CD14-positive monocyte (primary cell): ENCODE measurements at regions not wholly inside any gene's neighbourhood (a gene's known extent, or its start where the extent isn't known, plus 50 kb on each side); places are given as distances from the start of the nearest gene placed in this dataset.

Source experiments
- DNase-seq, 3 donors: peaks; one replicate each; pipeline ENCODE4 v3.0.0-alpha.2; 2011 to 2022
- H2AFZ ChIP-seq: 2 replicates; pipeline ENCODE4 v1.6.0; 2012; ENCODE audit warnings: mild to moderate bottlenecking, low read depth, low read length, inconsistent platforms; ENCODE audit not compliant: insufficient read depth, poor library complexity, severe bottlenecking
- H3K27ac ChIP-seq, 2 donors: 1 replicate in 1 of 2; 2 replicates in 1 of 2; pipeline ENCODE4 v1.5.1; 2012 to 2013; ENCODE audit warnings: low read length in 2 of 2, control low read depth in 1 of 2, inconsistent platforms in 1 of 2, low read depth in 1 of 2, mild to moderate bottlenecking in 1 of 2
- H3K27me3 ChIP-seq, 2 donors: one replicate each; pipeline versions ENCODE4 v1.6.0 to v1.6.1; 2011 to 2013; ENCODE audit warnings: low read length in 2 of 2; ENCODE audit not compliant: control insufficient read depth in 2 of 2, insufficient read depth in 2 of 2
- H3K36me3 ChIP-seq, 2 donors: replicated peaks in 1 of 2; 1 replicate in 1 of 2; 2 replicates in 1 of 2; pipeline versions ENCODE4 v1.5.1 to v1.6.1; 2012 to 2013; ENCODE audit warnings: low read length in 2 of 2, control low read depth in 1 of 2, inconsistent platforms in 1 of 2, mild to moderate bottlenecking in 1 of 2; ENCODE audit not compliant: insufficient read depth in 2 of 2, control insufficient read depth in 1 of 2
- H3K4me1 ChIP-seq, 2 donors: 1 replicate in 1 of 2; 2 replicates in 1 of 2; pipeline versions ENCODE4 v1.5.1 to v1.6.1; 2012 to 2013; ENCODE audit warnings: low read length in 2 of 2, control low read depth in 1 of 2, inconsistent platforms in 1 of 2, mild to moderate bottlenecking in 1 of 2, moderate library complexity in 1 of 2; ENCODE audit not compliant: insufficient read depth in 2 of 2, control insufficient read depth in 1 of 2
- H3K4me2 ChIP-seq: replicated peaks from 2 replicates; pipeline ENCODE3; 2012; ENCODE audit warnings: low read length, moderate library complexity, mild to moderate bottlenecking; ENCODE audit not compliant: poor library complexity, severe bottlenecking; ENCODE audit errors: extremely low read depth
- H3K4me3 ChIP-seq, 3 experiments: fragments of 200-600 bp in 1 of 3; sonication (generic) in 1 of 3; replicated peaks in 1 of 3; 1 replicate in 2 of 3; 2 replicates in 1 of 3; pipeline ENCODE4 v1.5.1; 2011 to 2013; ENCODE audit warnings: low read length in 3 of 3, mild to moderate bottlenecking in 3 of 3, control low read depth in 2 of 3, low read depth in 2 of 3, inconsistent platforms in 1 of 3, moderate library complexity in 1 of 3
- H3K79me2 ChIP-seq: 2 replicates; pipeline ENCODE4 v1.6.0; 2012; ENCODE audit warnings: mild to moderate bottlenecking, control low read depth, inconsistent platforms, low read length, moderate library complexity; ENCODE audit not compliant: insufficient read depth
- H3K9ac ChIP-seq: 2 replicates; pipeline ENCODE4 v1.6.0; 2017; ENCODE audit warnings: low read length, mild to moderate bottlenecking; ENCODE audit not compliant: insufficient read depth, poor library complexity, severe bottlenecking
- H3K9me3 ChIP-seq, 2 donors: replicated peaks in 1 of 2; 1 replicate in 1 of 2; 2 replicates in 1 of 2; pipeline versions ENCODE4 v1.5.1 to v1.6.1; 2012 to 2013; ENCODE audit warnings: low read length in 2 of 2, control low read depth in 1 of 2; ENCODE audit not compliant: control insufficient read depth in 1 of 2, insufficient read depth in 1 of 2
- H4K20me1 ChIP-seq: 2 replicates; pipeline ENCODE4 v1.6.0; 2012; ENCODE audit warnings: mild to moderate bottlenecking, low read length, control low read depth, moderate library complexity; ENCODE audit not compliant: insufficient read depth
- H3K27ac Mint-ChIP-seq, 7 donors: one replicate each; pipeline ENCODE4 v1.8.0; 2020; ENCODE audit warnings: mild to moderate bottlenecking in 7 of 7, mixed read lengths in 7 of 7, moderate library complexity in 6 of 7, inconsistent platforms in 2 of 7
- H3K27me3 Mint-ChIP-seq, 3 donors: one replicate each; pipeline ENCODE4 v1.8.0; 2021 to 2022; ENCODE audit warnings: low read depth in 3 of 3, mild to moderate bottlenecking in 3 of 3, mixed read lengths in 3 of 3, moderate library complexity in 3 of 3, inconsistent platforms in 1 of 3
- H3K36me3 Mint-ChIP-seq, 2 donors: one replicate each; pipeline ENCODE4 v1.8.0; 2020; ENCODE audit warnings: mixed read lengths in 2 of 2, inconsistent platforms in 1 of 2, mild to moderate bottlenecking in 1 of 2
- H3K4me1 Mint-ChIP-seq: one replicate; pipeline ENCODE4 v1.8.0; 2020; ENCODE audit warnings: mild to moderate bottlenecking, mixed read lengths
- H3K4me3 Mint-ChIP-seq, 2 donors: one replicate each; pipeline ENCODE4 v1.8.0; 2020; ENCODE audit warnings: mild to moderate bottlenecking in 2 of 2, mixed read lengths in 2 of 2, moderate library complexity in 1 of 2
- H3K9me3 Mint-ChIP-seq, 7 donors: one replicate each; pipeline ENCODE4 v1.8.0; 2020 to 2022; ENCODE audit warnings: mixed read lengths in 7 of 7, mild to moderate bottlenecking in 6 of 7, moderate library complexity in 6 of 7, inconsistent platforms in 2 of 7
- WGBS: methylation state at CpG from one replicate; pipeline ENCODE4 v1.1.5; 2013; ENCODE audit warnings: missing lambda C conversion rate; ENCODE audit not compliant: insufficient coverage; 5-methylcytosine and 5-hydroxymethylcytosine counted together
- intact Hi-C, 2 donors: fragments of 100-400 bp; cut with micrococcal nuclease; formaldehyde crosslinking; loops; one replicate each; pipeline versions ENCODE4 v1.15.0 to v1.15.1; 2023
- TF ChIP-seq, protein P1 (sequence below): fragments of 200-600 bp; IDR thresholded peaks from one replicate; pipeline ENCODE4 v1.8.0; 2022; ENCODE audit warnings: antibody characterized with exemption, mild to moderate bottlenecking

DNA sequence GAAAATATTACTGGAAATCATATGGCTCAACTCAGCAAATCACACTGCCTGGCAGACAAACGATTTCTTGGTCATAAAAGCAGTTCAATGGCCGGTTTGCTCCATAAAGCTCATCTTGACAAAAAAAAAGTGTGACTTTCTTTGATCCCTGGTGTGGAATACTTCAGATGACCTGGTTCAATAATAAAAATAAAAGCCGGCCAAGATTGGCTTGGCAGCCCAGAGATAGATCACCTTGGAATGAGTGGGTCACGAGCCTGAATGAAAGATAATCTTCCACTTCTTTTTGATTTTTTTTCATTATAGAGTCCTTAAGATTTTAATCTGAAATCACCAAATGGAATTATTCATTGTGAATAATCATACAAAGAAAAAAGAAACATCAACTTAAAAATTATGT is 445.3 kb upstream of the CITED2 start:
- Mint-ChIP-seq H3K36me3 (no peaks in the 10 kb centered on the region), H3K27ac (no peak overlapping the region), H3K27me3 (no peaks in the 10 kb centered on the region), H3K9me3 (peaks cover 2 to 8% (median 6%) of the 10 kb centered on the region in 7 donors), H3K4me3 (no peak overlapping the region), H3K4me1 (peaks cover 6% of the 10 kb centered on the region)
- Histone ChIP-seq H3K9ac (no peak overlapping the region), H4K20me1 (no peaks in the 10 kb centered on the region), H2AFZ (no peak overlapping the region), H3K27me3 (no peaks in the 10 kb centered on the region), H3K79me2 (no peaks in the 10 kb centered on the region), H3K4me2 (no peak overlapping the region), H3K4me3 (no peak overlapping the region), H3K27ac (no peak overlapping the region), H3K4me1 (no peaks in the 10 kb centered on the region), H3K9me3 (peaks cover 0 to 3% of the 10 kb centered on the region in 2 donors), H3K36me3 (no peaks in the 10 kb centered on the region)
- DNase-seq: no peak
- intact Hi-C loops: loop anchor here in 1 of 2 donors (5.0 kb wide), 1 partner anchor 127 kb away; no protein-coding TSS in a partner anchor
- TF ChIP-seq, protein P1, sequence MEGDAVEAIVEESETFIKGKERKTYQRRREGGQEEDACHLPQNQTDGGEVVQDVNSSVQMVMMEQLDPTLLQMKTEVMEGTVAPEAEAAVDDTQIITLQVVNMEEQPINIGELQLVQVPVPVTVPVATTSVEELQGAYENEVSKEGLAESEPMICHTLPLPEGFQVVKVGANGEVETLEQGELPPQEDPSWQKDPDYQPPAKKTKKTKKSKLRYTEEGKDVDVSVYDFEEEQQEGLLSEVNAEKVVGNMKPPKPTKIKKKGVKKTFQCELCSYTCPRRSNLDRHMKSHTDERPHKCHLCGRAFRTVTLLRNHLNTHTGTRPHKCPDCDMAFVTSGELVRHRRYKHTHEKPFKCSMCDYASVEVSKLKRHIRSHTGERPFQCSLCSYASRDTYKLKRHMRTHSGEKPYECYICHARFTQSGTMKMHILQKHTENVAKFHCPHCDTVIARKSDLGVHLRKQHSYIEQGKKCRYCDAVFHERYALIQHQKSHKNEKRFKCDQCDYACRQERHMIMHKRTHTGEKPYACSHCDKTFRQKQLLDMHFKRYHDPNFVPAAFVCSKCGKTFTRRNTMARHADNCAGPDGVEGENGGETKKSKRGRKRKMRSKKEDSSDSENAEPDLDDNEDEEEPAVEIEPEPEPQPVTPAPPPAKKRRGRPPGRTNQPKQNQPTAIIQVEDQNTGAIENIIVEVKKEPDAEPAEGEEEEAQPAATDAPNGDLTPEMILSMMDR: no peak
- WGBS: 93% methylated on average over 3 of the region's 4 CpGs

DNA sequence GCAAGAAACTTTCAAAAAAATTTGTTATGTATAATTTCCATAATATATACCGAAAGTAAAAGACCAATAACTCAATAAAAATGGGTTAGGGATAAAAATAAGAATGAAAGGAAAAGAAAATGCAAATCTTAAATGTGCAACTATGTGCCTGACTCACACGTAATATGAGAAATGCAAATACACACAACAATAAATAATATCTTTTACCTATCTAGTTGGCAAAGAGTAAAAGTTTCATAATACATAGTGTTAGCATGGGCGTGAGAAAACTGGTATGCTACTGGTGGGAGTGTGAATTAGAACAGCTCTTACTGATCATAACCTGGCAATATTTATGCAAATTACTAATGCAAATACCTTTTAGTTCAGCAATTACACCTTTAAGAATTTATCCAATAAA is 438.5 kb upstream of the CITED2 start:
- Mint-ChIP-seq H3K27ac (no peak overlapping the region), H3K4me3 (no peak overlapping the region), H3K36me3 (no peaks in the 10 kb centered on the region), H3K4me1 (no peaks in the 10 kb centered on the region), H3K27me3 (peaks cover 0 to 2% (median 0%) of the 10 kb centered on the region in 3 donors), H3K9me3 (peaks cover 2 to 10% (median 6%) of the 10 kb centered on the region in 7 donors)
- TF ChIP-seq, protein P1: no peak
- WGBS: no CpG with 5 or more reads among the region's 3 CpGs
- no peaks in the 10 kb centered on the region for H3K27me3 ChIP-seq
- H3K4me3 ChIP-seq: no peak overlapping the region
- no peak overlapping the region for H3K4me2 ChIP-seq
- no peaks in the 10 kb centered on the region for H4K20me1 ChIP-seq
- H3K36me3 ChIP-seq: no peaks in the 10 kb centered on the region
- H3K9me3 ChIP-seq: peaks cover 0 to 3% of the 10 kb centered on the region in 2 donors
- no peak overlapping the region for H3K27ac ChIP-seq
- no peaks in the 10 kb centered on the region for H3K4me1 ChIP-seq
- no peak for DNase-seq
- intact Hi-C loops: no loop called here
- no peaks in the 10 kb centered on the region for H3K79me2 ChIP-seq
- no peak overlapping the region for H3K9ac ChIP-seq
- H2AFZ ChIP-seq: no peak overlapping the region
